ENCODE measurements at regions not wholly inside any gene's neighbourhood (a gene's known extent, or its start where the extent isn't known, plus 50 kb on each side); places are given as distances from the start of the nearest gene placed in this dataset.
A peak's percentile ranks its signal among the peaks of the same experiment; 100 is the strongest.
"Not testable (repeated sequence)": the region's sequence is repeated elsewhere in the genome, so short reads cannot be mapped to it uniquely, and the experiment has no call there.

GRCh38 chr11:27242591-27242990 is 120.4 kb downstream of the CCDC34 start:
- DNase-seq: no peak

GRCh38 chr11:27241311-27242122 is 121.5 kb downstream of the CCDC34 start:
- DNase-seq: no peak

GRCh38 chr11:27239305-27239942 is 123.6 kb downstream of the CCDC34 start:
- peak; percentile 84 for DNase-seq

GRCh38 chr11:27238811-27239210 is 124.2 kb downstream of the CCDC34 start:
- DNase-seq: no peak

- DNase-seq: no peak
Measured at GRCh38 chr11:27237643-27238042, 125.4 kb downstream of the CCDC34 start.

- DNase-seq: no peak
Measured at GRCh38 chr11:27234961-27235360, 128.1 kb downstream of the CCDC34 start.

- no peak for DNase-seq
Measured at GRCh38 chr11:27234043-27234668, 128.9 kb downstream of the CCDC34 start.

- no peak for DNase-seq
Measured at GRCh38 chr11:27233654-27234042, 129.4 kb downstream of the CCDC34 start.

GRCh38 chr11:27231530-27231929 is 131.5 kb downstream of the CCDC34 start:
- no peak for DNase-seq

GRCh38 chr11:27230192-27230572 is 132.8 kb downstream of the CCDC34 start:
- DNase-seq: no peak

GRCh38 chr11:27229511-27230191 is 133.4 kb downstream of the CCDC34 start:
- peak; percentile 74 for DNase-seq

GRCh38 chr11:27228906-27229290 is 134.1 kb downstream of the CCDC34 start:
- DNase-seq: no peak

- no peak for DNase-seq
Measured at GRCh38 chr11:27228232-27228905, 134.6 kb downstream of the CCDC34 start.

GRCh38 chr11:27227736-27228135 is 135.3 kb downstream of the CCDC34 start:
- no peak for DNase-seq

GRCh38 chr11:27219487-27220039 is 143.5 kb downstream of the CCDC34 start:
- not testable (repeated sequence) for DNase-seq

- DNase-seq: no peak
Measured at GRCh38 chr11:27218421-27219038, 144.5 kb downstream of the CCDC34 start.

GRCh38 chr11:27217948-27218420 is 145.0 kb downstream of the CCDC34 start:
- DNase-seq: no peak

- no peak for DNase-seq
Measured at GRCh38 chr11:27217496-27217895, 145.5 kb downstream of the CCDC34 start.

GRCh38 chr11:27216270-27217149 is 146.5 kb downstream of the CCDC34 start:
- DNase-seq: peak; percentile 87
